Urothelium cell line (cell line): ENCODE measurements at regions not wholly inside any gene's neighbourhood (a gene's known extent, or its start where the extent isn't known, plus 50 kb on each side); places are given as distances from the start of the nearest gene placed in this dataset.

Source experiments
- DNase-seq: peaks from one replicate; pipeline ENCODE4 v3.0.0; 2011; ENCODE audit warnings: low spot score, mixed read lengths
- FAIRE-seq: peaks from 2 replicates; lab custom pipeline; 2011; peaks lifted over from hg19 to GRCh38; lab: Jason Lieb, UNC

DNA sequence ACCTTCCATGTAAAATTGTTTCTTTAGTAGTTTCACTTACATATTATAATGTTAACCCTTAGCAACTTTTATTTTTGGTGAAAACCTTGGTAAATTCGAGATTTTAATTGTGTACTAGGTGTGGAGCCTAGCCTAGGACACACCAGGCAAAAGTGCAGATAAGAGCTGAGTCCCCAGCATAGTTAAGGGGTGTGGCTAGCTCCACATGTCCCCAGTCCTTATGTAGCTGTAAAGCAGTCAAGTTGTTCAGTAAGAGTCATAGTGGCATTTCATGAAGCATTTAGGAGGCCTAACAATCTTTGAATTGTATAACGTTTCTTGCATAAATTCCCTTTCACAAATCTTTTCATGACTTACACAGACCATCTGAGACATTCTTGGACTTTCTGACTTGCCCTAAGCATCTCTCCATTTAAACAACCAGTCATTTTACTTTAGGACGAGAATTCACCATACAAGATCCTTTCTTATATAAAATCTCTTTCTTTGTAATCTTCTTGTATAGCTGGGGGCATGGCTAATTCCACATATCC, 53.8 kb upstream of the INHBA start:
- no peak for FAIRE-seq
- no peak for DNase-seq

DNA sequence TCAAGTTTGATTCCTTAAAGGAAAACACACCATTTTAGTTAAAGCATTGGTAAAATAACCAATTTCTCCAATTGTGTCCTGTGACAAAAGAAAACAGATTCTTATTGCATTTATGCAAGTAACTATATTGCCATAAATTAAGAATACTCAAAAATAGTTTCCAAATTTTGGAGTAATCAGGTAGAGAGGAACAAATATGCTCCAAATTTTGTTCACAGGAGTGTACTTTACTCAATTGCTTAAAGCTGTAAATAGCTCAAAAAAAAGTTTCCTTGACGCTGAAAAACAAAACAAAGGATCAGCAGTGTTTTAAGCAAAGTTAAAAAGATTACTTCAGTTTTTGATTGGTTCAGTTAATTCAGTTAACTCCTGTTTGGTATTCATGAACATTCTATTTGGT, 52.2 kb upstream of the INHBA start:
- no peak for DNase-seq

GRCh38 chr7:41754046-41754445, 51.2 kb upstream of the INHBA start:
- FAIRE-seq (no peak), DNase-seq (no peak)

More for the DNA sequence above, 52.2 kb upstream of the INHBA start:
- FAIRE-seq: no peak
